Loucy (cell line): ENCODE measurements at regions not wholly inside any gene's neighbourhood (a gene's known extent, or its start where the extent isn't known, plus 50 kb on each side); places are given as distances from the start of the nearest gene placed in this dataset.
"Not testable (repeated sequence)": the region's sequence is repeated elsewhere in the genome, so short reads cannot be mapped to it uniquely, and the experiment has no call there.

Experiments used
- H2AFZ ChIP-seq: fragments of 200-600 bp; sonication (generic); 2 replicates; pipeline ENCODE4 v1.6.0; 2016; ENCODE audit warnings: antibody characterized with exemption, mild to moderate bottlenecking, low read length, moderate library complexity
- H3F3A ChIP-seq: fragments of 200-600 bp; 2 replicates; pipeline ENCODE4 v1.6.0; 2016; ENCODE audit warnings: antibody characterized with exemption, low read depth, mild to moderate bottlenecking
- H3K27me3 ChIP-seq: fragments of 200-600 bp; sonication (generic); 2 replicates; pipeline ENCODE4 v1.6.1; 2014; ENCODE audit warnings: low read length, mild to moderate bottlenecking; ENCODE audit not compliant: insufficient read depth, poor library complexity, severe bottlenecking
- H3K36me3 ChIP-seq: fragments of 200-600 bp; sonication (generic); 2 replicates; pipeline ENCODE4 v1.6.1; 2016; ENCODE audit warnings: low read length; ENCODE audit not compliant: insufficient read depth
- H3K4me1 ChIP-seq: fragments of 200-600 bp; sonication (generic); 2 replicates; pipeline ENCODE4 v1.5.1; 2014; ENCODE audit warnings: low read length, mild to moderate bottlenecking; ENCODE audit not compliant: insufficient read depth, poor library complexity, severe bottlenecking
- H3K4me2 ChIP-seq: fragments of 200-600 bp; sonication (generic); 2 replicates; pipeline ENCODE4 v1.6.0; 2014; ENCODE audit warnings: antibody characterized with exemption, low read length, low read depth, mild to moderate bottlenecking; ENCODE audit not compliant: poor library complexity, severe bottlenecking
- H3K4me3 ChIP-seq: fragments of 200-600 bp; sonication (generic); 2 replicates; pipeline ENCODE4 v1.5.1; 2014; ENCODE audit warnings: low read length, mild to moderate bottlenecking, mixed read lengths; ENCODE audit not compliant: poor library complexity, severe bottlenecking
- H3K79me2 ChIP-seq: fragments of 200-600 bp; sonication (generic); 2 replicates; pipeline ENCODE4 v1.6.1; 2014; ENCODE audit warnings: low read length; ENCODE audit not compliant: insufficient read depth
- H3K9ac ChIP-seq: fragments of 200-600 bp; sonication (generic); 2 replicates; pipeline ENCODE4 v1.6.0; 2014; ENCODE audit warnings: mild to moderate bottlenecking, low read depth, low read length, moderate library complexity; ENCODE audit not compliant: poor library complexity, severe bottlenecking
- H3K9me2 ChIP-seq: fragments of 200-600 bp; sonication (generic); replicated peaks from 2 replicates; pipeline ENCODE4 v1.6.1; 2016; ENCODE audit warnings: low read depth, low read length, mixed read lengths
- H3K9me3 ChIP-seq: fragments of 200-600 bp; sonication (generic); 2 replicates; pipeline ENCODE4 v1.6.1; 2014; ENCODE audit warnings: mild to moderate bottlenecking, antibody characterized with exemption, low read length, low read depth; ENCODE audit not compliant: insufficient read depth
- H4K20me1 ChIP-seq: fragments of 200-600 bp; sonication (generic); 2 replicates; pipeline ENCODE4 v1.6.0; 2014; ENCODE audit warnings: antibody characterized with exemption, low read length, mild to moderate bottlenecking; ENCODE audit not compliant: insufficient read depth, poor library complexity, severe bottlenecking
- EZH2phosphoT487 ChIP-seq: fragments of 200-600 bp; IDR thresholded peaks from 2 replicates; pipeline ENCODE4 v1.6.1; 2018; ENCODE audit warnings: antibody characterized with exemption, mild to moderate bottlenecking, moderate library complexity, borderline replicate concordance
- TF ChIP-seq, protein P1 (sequence below): fragments of 200-600 bp; sonication (generic); conservative IDR thresholded peaks from 2 replicates; pipeline ENCODE4 v1.5.1; 2014; ENCODE audit warnings: mild to moderate bottlenecking, antibody characterized with exemption, low read length

DNA sequence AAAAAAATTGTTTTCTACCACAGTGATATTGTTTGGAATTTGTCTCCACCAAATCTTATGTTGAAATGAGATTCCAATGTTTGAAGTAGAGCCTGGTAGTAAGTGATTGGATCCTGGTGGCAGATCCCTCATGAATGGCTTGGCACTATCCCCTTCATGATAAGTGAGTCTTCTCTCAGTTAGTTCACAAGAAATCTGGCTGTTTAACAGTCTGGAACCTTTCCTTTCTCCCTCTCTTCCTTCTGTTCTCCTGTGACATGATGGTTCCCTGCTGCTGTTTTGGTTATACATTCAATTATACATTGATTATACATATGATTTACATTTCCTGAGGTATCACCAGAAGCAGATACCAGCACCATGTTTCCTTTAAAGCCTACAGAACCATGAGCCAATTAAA, 442.2 kb downstream of the SLC6A15 start:
- H3K9ac ChIP-seq: no peak overlapping the region
- TF ChIP-seq EZH2phosphoT487: no peak
- no peak overlapping the region for H2AFZ ChIP-seq
- H3K4me1 ChIP-seq: no peaks in the 10 kb centered on the region
- H4K20me1 ChIP-seq: no peaks in the 10 kb centered on the region
- H3K9me2 ChIP-seq: no peaks in the 10 kb centered on the region
- H3F3A ChIP-seq: no peaks in the 10 kb centered on the region
- H3K9me3 ChIP-seq: no peaks in the 10 kb centered on the region
- no peaks in the 10 kb centered on the region for H3K27me3 ChIP-seq
- H3K79me2 ChIP-seq: no peaks in the 10 kb centered on the region
- no peaks in the 10 kb centered on the region for H3K36me3 ChIP-seq
- no peak overlapping the region for H3K4me3 ChIP-seq
- H3K4me2 ChIP-seq: no peak overlapping the region

DNA sequence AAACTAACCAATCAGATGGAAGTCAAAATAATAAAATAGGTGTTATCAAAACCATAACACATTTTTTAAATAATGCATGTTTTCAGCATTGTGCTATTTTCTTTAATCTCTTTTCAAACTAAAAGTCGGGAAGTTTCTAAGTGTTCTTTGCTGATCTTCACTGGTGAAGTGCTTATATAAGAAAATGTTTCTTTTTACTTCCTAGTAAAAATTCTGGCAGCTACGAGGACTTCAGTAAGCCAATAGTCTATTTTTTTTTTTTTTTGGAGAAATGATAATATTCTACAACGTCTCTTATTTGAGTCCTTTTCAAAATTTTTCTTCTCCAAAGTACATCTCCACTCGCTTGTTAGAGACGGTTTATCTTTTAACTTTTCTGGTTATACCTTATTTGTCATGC, 448.0 kb downstream of the SLC6A15 start:
- no peaks in the 10 kb centered on the region for H3K79me2 ChIP-seq
- no peaks in the 10 kb centered on the region for H3F3A ChIP-seq
- no peaks in the 10 kb centered on the region for H3K27me3 ChIP-seq
- H3K4me1 ChIP-seq: no peaks in the 10 kb centered on the region
- H4K20me1 ChIP-seq: no peaks in the 10 kb centered on the region
- no peaks in the 10 kb centered on the region for H3K36me3 ChIP-seq
- TF ChIP-seq EZH2phosphoT487: no peak
- TF ChIP-seq, protein P1, sequence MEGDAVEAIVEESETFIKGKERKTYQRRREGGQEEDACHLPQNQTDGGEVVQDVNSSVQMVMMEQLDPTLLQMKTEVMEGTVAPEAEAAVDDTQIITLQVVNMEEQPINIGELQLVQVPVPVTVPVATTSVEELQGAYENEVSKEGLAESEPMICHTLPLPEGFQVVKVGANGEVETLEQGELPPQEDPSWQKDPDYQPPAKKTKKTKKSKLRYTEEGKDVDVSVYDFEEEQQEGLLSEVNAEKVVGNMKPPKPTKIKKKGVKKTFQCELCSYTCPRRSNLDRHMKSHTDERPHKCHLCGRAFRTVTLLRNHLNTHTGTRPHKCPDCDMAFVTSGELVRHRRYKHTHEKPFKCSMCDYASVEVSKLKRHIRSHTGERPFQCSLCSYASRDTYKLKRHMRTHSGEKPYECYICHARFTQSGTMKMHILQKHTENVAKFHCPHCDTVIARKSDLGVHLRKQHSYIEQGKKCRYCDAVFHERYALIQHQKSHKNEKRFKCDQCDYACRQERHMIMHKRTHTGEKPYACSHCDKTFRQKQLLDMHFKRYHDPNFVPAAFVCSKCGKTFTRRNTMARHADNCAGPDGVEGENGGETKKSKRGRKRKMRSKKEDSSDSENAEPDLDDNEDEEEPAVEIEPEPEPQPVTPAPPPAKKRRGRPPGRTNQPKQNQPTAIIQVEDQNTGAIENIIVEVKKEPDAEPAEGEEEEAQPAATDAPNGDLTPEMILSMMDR: no peak
- H3K4me2 ChIP-seq: no peak overlapping the region
- no peak overlapping the region for H3K9ac ChIP-seq
- H3K4me3 ChIP-seq: no peak overlapping the region
- H2AFZ ChIP-seq: no peak overlapping the region
- no peaks in the 10 kb centered on the region for H3K9me2 ChIP-seq
- no peaks in the 10 kb centered on the region for H3K9me3 ChIP-seq

DNA sequence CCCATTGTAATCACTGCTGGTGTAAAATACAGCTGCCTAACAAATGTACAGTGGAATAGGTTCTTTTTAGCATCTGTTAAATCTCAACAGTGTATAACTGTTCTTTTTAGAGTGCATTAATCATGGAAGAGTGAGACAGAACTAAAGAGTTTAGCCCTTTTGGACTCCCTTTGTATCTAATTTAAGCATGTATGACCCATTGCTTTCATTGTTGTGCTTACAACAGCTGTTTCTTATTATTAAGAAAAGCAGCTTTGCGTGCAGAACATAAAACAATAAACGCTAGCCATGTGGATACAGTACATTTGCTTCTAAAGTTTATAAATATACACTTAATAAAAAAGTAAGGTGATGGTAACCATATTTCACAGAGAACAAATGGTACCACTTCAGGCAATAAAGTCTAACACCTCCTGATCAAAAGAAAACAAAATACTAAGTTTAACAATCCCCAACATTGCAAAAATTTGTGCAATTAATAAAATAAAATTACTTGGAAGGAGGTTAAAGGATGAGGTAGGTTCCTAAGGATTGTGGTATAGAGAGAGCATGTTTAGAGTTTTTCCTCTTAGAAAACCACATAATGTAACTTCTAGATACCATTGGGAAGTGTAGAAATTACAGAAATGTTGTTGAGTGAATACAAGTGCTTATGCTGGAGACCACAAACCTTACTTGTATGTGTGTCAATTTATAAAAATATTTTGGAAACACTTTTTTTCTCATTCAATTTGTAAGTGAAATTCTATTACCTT, 448.7 kb downstream of the SLC6A15 start:
- Histone ChIP-seq H3K27me3 (no peaks in the 10 kb centered on the region), H3K36me3 (no peaks in the 10 kb centered on the region), H3K9me3 (no peaks in the 10 kb centered on the region), H3K9me2 (no peaks in the 10 kb centered on the region), H3K4me3 (no peak overlapping the region), H4K20me1 (no peaks in the 10 kb centered on the region), H3K79me2 (no peaks in the 10 kb centered on the region), H3K9ac (no peak overlapping the region), H3F3A (no peaks in the 10 kb centered on the region), H3K4me1 (no peaks in the 10 kb centered on the region), H3K4me2 (no peak overlapping the region), H2AFZ (no peak overlapping the region)
- TF ChIP-seq, protein P1: no peak
- TF ChIP-seq EZH2phosphoT487: no peak

DNA sequence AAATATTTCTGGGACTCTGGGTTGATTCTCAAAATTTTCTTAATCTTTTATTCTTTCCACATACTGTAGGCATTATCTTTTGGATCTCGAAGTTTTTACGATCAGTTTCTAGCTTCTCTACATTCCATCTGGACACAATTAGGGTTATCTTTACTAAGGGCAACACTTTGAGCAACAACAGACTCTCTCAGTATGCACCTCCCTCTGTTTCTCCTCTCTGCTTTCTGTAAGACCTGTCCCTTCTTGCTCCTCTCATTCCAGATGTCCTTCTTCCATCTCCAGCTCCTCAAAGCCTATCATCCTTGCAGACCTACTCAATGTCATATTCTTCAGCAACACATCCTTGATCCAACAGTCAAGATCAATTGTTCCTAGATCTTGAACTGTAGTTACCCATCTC, 457.0 kb downstream of the SLC6A15 start:
- Histone ChIP-seq H3K4me2 (no peak overlapping the region), H3K27me3 (no peaks in the 10 kb centered on the region), H2AFZ (no peak overlapping the region), H3K79me2 (no peaks in the 10 kb centered on the region), H4K20me1 (no peaks in the 10 kb centered on the region), H3K9me2 (no peaks in the 10 kb centered on the region), H3K9ac (no peak overlapping the region), H3K4me3 (no peak overlapping the region), H3K4me1 (no peaks in the 10 kb centered on the region), H3K36me3 (no peaks in the 10 kb centered on the region), H3F3A (no peaks in the 10 kb centered on the region), H3K9me3 (no peaks in the 10 kb centered on the region)
- TF ChIP-seq, protein P1: no peak
- no peak for TF ChIP-seq EZH2phosphoT487

DNA sequence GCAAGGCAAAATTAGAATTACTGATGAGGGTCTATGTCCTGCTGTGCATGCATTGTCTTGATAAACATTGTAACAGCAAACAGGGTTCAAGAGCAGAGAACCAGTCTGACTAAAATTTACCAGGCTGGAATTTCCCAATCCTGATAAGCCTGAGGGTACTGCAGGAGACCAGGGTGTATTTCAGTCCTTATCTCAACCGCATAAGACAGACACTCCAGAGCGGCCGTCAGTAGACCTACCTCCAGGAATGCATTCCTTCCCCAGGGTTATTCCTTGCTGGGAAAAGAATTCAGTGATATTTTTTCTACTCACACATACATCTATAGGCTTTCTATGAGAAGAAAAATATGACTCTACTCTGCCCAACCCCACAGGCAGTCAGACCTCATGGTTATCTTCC, 466.1 kb downstream of the SLC6A15 start:
- H3F3A ChIP-seq, H3K4me2 ChIP-seq, H3K36me3 ChIP-seq, H3K9me3 ChIP-seq, H3K27me3 ChIP-seq, H2AFZ ChIP-seq, H4K20me1 ChIP-seq, H3K4me1 ChIP-seq, H3K9me2 ChIP-seq, H3K79me2 ChIP-seq, H3K4me3 ChIP-seq, H3K9ac ChIP-seq: not testable (repeated sequence)
